ENCODE measurements at regions not wholly inside any gene's neighbourhood (a gene's known extent, or its start where the extent isn't known, plus 50 kb on each side); places are given as distances from the start of the nearest gene placed in this dataset.
"Not testable (repeated sequence)": the region's sequence is repeated elsewhere in the genome, so short reads cannot be mapped to it uniquely, and the experiment has no call there.

DNA sequence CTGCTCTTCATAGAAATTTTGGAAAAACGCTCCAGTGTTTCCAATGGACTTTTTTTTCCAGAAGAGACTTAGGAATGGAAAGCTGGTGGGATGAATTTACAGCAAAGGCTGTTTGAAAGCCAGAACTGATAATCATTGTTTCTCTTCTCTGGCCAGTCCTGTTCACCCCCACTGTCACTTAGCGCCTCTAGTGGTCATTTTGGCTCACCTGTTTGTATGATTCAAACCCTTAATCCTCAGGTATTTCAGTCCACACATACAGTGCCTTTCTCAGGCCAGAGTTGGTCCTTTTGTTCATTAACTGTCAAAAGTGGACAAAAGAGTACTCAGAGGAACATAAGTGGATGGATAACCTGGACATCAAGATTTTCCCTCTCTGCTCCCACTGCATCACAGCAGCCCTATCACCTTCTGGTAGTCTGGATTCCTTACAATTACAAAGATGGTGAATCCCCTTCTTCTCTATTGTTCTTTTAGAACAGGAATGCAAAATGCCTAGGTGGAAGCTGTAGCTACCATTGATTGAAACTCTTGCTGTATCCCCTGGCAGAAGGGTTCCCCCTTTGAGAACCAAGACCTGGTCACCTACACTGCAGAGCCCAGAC, 177.6 kb upstream of the OLFM3 start:
- no peak for DNase-seq

DNA sequence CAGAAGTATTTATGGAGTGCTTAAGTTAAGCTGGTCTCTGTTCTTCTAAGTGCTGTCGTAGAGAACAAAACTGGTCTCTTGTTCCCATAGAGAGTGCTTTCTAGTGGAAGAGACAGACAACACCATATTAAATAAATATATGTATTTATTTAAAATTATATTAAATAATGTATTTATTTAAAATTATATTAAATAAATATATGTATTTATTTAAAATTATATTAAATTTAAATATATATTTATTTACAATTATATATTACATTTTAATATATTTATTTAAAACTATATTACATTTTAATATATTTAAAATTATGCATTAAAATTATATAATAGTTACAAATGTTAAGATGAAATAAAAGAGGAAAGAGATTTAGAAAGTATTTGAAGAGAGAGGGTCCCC, 175.5 kb upstream of the OLFM3 start:
- no peak for DNase-seq

DNA sequence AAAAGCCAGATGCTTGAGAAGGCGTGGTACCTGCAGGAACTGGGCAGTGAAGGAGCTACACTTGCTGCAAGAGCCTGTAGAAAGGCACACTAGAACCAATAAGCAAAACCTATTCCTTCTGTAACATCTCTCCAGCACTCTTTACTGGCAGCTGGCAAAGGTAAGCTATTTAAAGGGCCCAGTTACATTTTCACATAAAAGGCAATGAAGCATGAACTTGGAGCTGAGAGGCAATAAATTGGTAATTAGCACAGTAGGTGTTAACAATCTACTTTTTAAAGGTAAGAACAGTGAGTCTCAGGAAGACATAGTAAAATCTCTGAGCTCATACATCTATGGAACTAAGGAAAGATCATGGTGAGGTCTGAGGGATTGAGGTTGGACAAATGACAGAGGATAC, 167.1 kb upstream of the OLFM3 start:
- no peak for DNase-seq

DNA sequence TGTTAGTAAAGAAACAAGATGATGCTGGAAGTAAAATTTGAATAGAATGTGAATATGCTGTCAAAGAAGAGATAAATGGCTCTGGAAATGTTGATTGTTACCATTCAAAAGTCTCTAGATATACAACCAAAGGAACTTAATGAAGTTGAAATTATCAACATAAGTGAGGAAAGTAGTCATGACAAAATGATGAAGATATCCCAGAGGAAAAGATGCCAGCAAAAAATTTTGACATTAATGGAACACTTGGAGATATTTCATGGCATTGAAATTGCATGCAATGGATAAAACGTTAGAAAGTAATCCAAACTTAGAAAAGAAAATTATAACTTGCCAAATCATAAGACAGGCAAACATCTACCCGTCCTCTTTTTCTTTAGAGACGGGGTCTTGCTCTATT, 154.5 kb upstream of the OLFM3 start:
- DNase-seq, result no peak

DNA sequence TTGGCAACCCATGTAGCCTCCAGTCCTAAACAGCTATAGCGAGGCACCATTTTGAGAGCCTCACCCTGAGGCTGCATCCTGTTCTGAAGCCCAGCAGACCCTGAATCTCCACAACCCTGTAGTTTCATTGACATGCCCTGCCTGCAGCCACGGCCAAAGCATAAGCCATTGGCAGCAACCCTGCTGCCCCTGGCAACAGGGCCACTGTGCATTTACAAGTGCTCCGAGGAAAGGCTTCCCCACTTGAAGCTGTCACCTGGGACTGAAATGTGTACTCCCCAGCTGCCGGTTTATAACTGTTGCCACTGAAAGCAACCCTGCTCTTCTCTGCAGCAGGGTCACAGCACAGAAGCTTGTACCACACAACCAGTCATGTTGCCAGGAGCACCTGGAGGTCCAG, 124.2 kb upstream of the OLFM3 start:
- no peak for DNase-seq

DNA sequence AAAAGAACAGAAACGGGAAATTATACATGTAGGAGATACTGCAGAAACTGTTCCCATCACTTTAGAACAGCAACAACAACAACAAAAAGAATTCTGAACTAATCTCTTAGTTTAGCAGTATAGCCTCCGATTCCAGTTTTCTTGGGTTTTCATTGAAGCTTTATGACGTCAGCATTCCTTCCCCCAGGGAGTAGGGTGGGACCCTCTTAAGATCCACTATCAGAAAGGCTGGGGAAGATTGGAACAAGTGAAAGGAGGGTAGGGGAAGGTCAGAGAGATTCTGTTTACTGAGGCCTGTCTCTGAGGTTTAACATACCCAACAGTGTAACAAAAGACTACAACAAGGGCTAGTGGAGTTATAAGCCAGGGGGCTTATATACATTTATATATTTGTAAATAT, 121.4 kb upstream of the OLFM3 start:
- DNase-seq, result no peak

DNA sequence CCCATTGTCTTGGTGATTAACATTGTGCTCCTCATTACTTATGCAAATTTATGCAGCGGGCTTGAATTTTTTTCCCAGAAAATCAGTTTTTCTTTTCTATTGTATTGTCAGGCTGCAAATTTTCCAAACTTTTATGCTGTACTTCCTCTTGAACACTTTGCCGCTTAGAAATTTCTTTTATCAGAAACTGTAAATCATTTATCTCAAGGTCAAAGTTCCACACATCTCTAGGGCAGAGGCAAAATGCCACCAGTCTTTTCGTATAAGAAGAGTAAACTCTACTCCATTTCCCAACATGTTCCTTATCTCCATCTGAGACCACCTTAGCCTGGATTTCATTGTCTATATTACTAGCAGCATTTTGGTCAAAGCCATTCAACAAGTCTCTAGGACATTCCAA, 113.9 kb upstream of the OLFM3 start:
- DNase-seq, result no peak

DNA sequence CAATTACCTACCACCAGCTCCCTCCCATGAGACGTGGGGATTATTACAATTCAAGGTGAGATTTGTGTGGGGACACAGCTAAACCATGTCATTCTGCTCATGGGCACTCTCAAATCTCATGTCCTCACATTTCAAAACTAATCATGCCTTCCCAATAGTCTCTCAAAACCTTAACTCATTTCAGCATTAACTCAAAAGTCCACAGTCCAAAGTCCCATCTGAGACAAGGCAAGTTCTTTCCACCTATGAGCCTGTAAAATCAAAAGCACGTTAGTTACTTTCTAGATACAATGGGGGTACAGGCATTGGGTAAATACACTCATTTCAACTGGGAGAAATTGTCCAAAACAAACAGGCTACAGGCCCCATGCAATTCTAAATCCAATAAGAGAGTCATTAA, 112.8 kb upstream of the OLFM3 start:
- not testable (repeated sequence) for DNase-seq

DNA sequence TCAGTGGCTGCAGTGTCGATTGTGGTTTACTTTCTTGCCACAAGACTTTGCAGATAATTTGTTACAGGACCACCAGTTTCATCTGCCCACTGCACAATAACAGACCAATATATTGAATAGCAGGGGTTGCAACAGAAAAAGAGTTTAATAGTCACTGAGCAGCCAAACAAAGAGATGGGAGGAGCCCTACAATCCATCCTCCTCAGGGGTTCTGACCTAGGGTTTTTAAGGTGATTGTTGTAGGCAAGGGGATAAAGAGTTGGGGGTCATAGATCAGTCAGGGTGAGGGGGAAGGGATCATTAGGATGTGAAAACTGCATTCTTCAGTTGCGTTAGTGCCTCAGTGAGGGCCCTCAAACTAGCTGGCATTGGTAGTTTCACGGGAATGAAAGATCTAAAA, 110.7 kb upstream of the OLFM3 start:
- DNase-seq, result no peak

DNA sequence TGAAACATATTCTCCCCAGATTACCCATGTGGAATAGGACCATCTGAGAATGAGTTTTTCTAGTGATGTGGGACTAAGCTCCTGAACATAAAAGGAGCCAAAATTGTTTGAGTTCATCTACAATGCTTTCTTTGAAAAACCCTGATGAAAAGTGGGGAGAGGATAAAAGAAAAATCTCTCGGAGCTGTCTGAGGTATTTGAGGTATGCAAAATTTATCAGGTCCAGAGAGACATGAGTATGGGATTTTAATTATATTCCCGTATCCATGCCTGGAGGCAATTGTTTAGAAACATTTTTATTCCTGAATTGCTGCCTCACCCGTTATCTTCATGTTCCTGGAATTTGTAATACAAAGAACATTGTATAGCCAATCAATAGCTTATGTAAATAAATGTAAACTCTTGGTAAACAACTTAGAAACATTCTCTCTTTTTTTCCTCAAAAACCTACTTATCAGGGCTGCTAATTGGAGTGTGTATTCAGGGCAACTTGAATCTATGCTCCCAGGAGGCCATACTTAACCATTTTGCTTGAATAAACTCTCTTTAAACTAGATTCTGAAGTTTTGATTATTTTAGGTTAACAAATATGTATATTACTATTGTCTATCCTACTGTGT, 109.3 kb upstream of the OLFM3 start:
- no peak for DNase-seq

DNA sequence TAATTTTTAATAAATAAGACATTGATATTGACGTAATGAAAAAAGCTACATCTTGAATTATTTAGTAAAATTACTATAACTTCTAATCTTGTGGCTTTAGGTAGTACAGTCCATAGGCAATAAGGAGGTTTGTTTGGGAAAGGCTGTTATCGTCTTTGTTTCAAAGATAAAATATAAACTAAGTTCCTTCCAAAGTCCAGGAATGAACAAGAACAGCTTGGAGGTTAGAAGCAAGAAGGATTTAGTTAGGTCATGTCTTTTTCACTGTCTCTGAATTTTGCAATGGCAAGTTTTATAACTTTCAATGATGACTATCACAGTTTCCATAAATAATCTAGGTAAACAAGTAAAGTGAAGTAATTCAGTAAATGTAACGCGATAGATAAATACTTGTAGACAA, 106.9 kb upstream of the OLFM3 start:
- no peak for DNase-seq

DNA sequence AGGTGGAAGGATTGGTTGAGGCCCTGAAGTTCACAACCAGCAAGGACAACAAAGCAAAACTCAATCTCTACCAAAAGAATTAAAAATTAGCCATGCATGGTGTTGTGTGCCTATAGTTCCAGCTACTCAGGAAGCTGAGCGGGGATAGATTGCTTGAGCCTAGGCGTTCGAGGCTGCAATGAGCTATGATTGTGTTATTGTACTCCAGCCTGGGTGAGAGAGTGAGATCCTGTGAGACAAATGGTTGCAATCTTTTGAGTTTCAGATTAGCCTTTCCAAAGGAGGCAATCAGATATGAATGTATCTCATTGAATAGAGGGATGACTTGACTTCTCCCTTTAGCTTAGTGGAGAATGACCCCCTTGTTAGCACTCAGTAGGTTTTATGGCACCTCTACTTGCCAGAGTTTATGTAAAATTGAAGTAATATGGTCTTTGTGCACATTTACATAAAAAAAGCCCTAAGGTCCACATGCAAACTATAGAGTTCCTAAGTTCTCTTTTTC, 105.6 kb upstream of the OLFM3 start:
- no peak for DNase-seq

DNA sequence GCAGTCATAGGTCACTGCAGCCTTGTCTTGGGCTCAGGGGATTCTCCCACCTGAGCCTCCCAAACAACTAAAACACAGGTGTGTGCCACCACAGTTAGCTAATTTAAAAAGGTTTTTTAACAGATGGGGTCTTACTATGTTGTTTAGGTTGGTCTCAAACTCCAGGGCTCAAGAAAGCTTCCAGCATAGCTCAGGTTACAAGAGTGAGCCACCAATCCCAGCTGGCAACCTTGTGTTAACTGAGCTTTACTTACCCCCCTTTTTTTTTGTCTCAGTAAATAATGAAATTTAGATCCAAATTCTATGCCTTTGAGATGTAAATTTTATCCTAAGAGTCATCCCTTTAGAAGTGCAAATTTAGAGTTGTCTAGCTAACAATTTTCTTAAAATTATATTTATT, 103.9 kb upstream of the OLFM3 start:
- no peak for DNase-seq

DNA sequence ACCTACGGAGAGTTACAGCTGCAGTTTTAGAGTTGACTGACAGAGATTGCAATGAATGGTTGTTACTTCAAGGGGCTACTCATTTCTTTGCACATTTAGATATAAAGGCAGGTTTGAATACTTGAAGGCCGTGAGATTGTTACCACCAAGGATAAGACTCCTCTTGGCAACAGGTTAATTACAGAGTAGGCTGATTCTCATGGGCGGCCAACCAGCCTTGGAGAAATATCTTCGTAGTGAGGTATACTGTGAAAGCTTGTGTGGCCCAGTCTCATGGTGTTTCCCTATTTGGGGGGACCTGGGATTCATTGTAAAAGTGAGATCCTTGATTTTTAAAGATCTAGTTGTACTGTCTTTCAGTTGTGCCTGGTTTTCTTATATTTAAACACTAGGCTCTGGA, 103.2 kb upstream of the OLFM3 start:
- no peak for DNase-seq

DNA sequence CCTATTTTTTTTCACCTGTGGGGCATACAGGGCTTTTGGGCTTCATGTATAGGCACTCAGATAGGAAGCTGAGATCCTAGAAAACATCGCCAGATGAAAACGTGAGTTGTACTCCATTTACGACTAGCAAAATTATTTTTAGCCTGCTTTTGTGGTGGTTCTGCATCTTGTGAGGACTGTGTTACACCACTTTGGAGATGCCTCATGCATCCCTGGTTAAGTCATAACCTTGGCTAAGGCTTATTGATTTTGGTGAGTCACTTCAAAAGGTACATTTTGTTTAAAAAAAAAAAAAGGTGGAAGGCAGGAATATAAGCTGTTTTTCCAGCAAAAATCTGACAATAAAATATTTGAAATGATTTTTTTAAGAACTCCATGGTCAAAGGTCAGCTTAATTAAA, 101.8 kb upstream of the OLFM3 start:
- DNase-seq, result no peak

DNA sequence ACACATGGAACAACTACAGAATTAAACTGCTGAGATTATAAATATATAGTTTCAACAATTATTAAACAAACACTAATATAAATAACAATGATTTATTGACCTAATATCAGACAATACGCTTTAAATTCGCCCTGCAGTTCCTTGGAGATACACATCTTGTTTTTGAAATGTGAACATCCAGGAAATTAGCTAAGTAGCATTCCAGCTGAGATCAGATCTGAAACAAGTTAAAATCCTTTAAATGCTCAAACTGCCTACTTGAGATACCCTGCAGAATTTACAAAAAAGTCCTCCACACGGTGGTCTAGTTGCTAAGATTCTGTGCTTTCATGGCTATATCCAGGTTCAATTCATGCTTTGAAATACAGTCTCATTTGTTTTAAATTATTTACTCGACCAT, 101.4 kb upstream of the OLFM3 start:
- DNase-seq, result no peak

DNA sequence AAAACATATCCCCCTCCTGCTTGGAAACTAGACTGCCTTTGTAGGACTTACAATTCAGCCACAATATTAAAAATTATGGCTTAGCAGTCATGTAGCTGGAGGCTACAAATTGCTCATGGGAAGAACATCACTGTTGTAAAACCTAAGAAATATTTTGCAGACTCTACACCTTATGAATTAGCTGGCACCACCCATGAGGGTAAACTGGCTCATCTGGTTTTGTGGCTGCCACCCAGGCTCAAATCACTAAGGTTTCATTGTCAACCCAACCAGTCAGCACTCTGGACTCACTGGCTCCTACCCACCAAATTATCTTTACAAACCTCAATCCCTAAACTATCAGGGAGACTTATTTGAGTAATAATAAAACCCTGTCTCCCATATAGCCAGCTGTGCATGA, 100.7 kb upstream of the OLFM3 start:
- no peak for DNase-seq

DNA sequence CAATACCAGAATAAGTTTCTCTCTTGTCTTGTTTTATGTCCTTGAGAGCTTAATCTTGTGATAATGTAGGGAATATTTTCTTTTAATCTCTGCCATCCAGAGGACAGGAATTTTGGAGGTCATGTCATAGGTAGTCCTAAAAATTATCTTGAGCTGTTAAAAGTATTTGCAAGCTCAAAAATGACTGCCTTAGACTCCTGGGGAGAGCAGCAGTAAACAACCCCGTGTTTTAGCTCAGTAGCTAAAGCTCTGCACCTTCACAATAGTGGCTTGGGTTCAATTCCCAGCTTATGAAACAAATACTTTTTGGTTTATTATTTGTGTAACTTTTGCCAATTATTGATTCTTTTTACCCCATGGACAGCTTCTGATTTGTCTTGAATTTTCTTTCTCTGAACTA, 99.4 kb upstream of the OLFM3 start:
- DNase-seq, result no peak

DNA sequence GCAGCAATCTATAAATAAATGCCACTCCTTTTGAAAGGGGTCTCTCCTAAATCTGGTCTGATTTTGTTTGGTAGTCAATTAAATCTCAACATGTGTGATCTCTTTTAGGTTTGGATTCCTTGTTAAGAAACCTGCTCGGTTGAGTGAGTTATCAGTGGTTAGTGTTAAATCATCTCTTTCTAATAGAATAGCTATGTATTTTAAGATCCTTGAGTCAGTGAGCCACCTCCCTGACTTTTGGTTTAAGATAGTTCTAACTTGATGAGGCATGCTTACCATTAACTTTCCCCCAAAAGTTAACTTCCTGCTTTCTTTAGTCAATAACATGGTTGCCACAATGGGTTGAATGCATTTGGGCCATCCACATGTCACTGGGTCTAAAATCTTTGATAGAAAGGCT, 93.1 kb upstream of the OLFM3 start:
- DNase-seq, result no peak

DNA sequence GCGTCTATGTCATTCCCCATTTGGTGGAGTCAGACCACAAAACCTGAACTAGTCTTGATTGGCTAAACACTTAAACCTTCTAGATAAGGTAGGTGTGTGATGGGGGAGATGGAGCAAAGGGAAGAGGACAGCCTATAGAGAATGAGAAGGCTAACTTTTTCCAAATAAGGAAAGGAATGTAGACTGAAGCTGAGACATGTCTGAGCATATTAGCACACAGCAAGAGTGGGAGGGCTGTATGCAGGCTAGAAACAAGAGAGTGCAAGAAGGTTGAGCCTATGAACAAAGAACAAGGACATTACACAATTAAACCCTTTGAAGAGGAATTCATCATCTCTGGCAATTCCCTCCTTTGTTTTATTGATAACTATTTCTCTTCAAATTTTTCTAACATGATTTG, 89.2 kb upstream of the OLFM3 start:
- no peak for DNase-seq

DNA sequence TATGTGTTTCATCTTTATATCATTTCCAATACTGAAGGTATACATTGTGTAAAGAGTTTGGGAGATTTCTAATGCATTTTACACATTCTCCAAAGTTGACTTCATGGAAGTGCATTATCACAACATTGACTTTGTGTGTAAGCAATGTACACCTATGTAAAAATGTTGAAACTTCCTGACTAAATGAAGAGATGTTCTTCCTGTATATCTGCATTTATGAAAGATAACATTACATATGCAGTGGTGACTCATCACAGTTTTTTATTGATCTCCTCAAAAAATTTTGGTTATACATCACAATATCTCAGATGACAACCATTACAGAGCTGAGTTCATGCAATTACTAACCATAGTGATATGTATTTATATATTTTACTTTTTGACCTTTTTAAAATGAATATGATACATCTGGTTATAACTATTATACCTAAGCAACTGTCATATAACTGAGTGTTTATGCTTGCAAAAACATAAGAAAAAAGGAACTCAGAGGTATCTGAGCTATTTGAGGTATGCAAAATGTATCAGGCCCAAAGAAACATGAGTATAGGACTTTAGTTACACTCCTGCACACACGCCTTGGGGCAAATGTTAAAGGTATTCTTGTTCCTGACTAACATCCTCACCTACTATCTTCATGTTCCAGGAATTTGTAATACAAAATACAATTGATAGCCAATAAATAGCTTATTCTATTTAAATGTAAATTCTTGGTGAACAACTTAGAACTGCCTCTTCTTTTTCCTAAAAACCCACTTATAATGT, 88.2 kb upstream of the OLFM3 start:
- DNase-seq, result no peak

DNA sequence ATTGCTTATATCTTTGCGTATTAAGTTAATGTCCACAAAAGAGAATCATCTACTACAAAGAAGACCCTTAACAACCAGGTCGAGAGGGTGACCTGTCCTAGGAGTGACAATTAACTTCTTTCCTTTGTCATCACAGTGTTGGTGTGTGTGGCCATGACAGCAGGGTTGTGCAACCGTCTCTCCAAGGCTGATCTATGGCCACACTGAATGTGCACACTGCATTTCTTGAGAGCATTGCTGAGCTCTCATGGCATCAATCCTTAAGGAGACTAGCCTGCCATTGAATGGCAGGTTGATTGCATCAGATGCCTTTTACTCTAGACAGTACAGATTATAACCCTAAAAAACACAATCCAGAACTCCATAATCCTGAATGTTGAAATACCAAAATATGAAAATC, 86.5 kb upstream of the OLFM3 start:
- DNase-seq, result no peak

DNA sequence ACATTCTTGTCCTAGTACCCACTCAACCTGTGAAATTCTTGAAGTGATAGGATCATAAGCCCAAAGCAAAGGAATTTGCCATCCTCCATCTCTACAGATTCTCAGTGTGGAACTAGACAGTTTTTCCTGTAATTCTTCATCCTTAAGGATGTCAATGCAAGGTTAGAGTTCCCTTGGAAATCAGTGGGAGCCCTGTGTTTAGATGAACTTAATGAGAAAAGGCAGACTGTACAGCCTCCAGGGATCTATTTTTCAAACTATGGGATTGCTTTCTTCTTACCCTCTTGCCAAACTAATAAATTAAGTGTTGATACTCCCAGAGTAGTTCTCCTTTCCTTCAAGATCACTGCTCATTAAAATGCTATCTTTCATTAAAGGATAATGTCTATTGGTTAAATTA, 78.1 kb upstream of the OLFM3 start:
- no peak for DNase-seq

DNA sequence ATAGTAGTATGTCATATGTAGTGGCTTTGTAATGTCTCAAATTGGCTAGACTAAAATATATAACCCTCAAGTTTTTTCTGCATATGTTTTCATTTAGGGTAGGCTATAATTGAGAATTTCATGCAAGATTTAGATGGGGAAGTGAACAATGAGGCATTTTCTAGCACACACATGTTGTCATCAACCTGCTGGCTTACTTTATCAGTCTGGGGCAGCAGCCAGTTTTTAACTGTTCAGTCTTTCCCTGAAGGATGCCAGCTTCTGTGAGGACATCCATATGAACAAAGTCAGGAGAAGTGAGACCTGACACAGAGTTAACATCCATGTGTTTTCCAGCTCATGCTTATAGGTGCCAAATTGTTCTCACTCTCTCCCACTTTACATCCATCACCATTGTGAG, 74.7 kb upstream of the OLFM3 start:
- DNase-seq, result no peak

DNA sequence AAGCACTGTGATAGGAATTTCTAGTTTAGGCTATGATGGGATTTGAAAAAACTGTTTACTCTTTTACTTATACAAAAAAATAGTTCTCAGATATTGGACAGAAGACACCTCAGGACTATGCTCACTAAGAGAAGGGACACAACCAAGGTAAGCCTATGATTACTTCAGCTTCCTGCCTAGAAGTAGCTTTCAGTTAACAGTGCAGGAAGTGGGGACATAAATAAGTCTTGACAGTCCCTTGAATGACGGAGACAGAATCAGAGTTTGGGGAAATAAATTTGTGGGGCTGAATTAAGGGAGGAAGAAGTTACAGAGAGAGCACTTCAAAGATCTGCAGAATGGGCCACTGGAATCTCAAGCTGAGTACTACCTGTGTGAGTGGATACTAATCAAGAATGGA, 53.8 kb upstream of the OLFM3 start:
- DNase-seq, result no peak

Measured in NCI-H1092 (cell line).